Motor neuron (in vitro differentiated cells): ENCODE measurements at regions not wholly inside any gene's neighbourhood (a gene's known extent, or its start where the extent isn't known, plus 50 kb on each side); places are given as distances from the start of the nearest gene placed in this dataset.

Experiments used
- ATAC-seq, 8 experiments: fragments of 200-7000 bp; cut with Tn5 transposase; replicated peaks in 6 of 8; 2 replicates each; pipeline ENCODE4 v1.8.0; 2021; ENCODE audit warnings: mild to moderate bottlenecking in 8 of 8, moderate library complexity in 8 of 8
- H3K27ac ChIP-seq, 2 donors: fragments of 250-450 bp; sonication (Bioruptor Pico); 2 replicates each; pipeline ENCODE4 v1.9.0; 2021; ENCODE audit warnings: antibody characterized with exemption in 2 of 2, mild to moderate bottlenecking in 2 of 2, moderate library complexity in 1 of 2
- H3K4me1 ChIP-seq, 2 donors: fragments of 250-450 bp; sonication (Bioruptor Pico); replicated peaks in 1 of 2; 2 replicates each; pipeline ENCODE4 v1.6.1; 2021; ENCODE audit warnings: antibody characterized with exemption in 2 of 2, mild to moderate bottlenecking in 2 of 2, moderate library complexity in 1 of 2
- H3K4me3 ChIP-seq, 5 donors: fragments of 250-450 bp; sonication (Bioruptor Pico); 2 replicates each; pipeline ENCODE4 v1.9.0; 2021; ENCODE audit warnings: antibody characterized with exemption in 5 of 5, mild to moderate bottlenecking in 5 of 5, moderate library complexity in 4 of 5
- WGBS, 10 experiments: fragments of 450-650 bp; shearing (Covaris generic); methylation state at CpG; one replicate each; pipeline ENCODE4 v1.0.0; 2022; 5-methylcytosine and 5-hydroxymethylcytosine counted together
- in situ Hi-C, 9 experiments: fragments of 400-800 bp; cut with MboI; loops; one replicate each; pipeline ENCODE4 v1.15.0; 2021; ENCODE audit warnings: low sequenced_read_pairs in 9 of 9, low pct_unique_long_range_greater_than_20kb in 2 of 9; ENCODE audit not compliant: unreplicated experiment in 9 of 9

DNA sequence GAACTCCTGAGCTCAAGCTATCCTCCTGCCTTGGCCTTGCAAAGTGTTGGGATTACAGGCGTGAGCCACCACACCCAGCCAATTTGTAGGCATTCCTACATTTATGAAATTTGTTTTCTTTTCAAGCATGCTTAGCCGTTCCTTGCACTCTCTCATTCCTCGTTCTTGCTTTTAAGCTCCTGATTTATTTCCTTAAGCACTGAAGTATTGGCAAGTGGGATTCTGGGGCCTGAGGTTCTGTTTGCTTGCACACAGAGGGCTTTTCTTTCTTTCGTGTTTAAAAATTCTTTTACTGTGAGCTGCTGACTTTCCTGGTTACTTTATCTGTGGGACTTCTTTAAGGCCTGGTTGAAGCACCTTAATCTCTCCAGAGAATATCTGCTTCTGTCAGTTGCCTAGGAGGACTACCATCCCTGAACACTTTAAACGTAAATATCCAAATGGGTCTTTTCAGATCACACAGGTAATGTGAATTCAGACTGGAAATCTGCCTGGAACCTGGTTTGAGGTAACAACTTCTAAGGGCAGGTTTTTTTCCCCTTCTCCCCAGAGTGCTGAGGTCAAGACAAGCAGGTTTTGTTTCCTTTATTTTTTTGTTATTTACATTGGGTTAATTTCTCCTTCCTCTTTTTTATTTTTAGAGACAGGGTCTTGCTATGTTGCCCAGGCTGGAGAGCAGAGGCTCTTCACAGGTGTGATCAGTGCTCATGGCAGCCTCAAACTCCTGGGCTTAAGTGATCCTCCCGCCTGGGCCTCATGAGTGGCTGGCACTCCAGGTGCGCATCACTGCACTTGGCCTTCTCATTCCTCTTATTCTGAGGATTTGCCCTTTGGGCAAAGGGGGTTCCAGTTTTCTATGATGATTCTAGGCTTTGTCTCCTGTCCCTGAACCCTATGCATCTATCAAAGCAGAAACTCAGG lies 102.9 kb downstream of the PFKFB3 start:
- ATAC-seq = peak in 1 of 8 experiments; percentile 93
- Histone ChIP-seq H3K27ac (no peak overlapping the region), H3K4me1 (peaks cover 0 to 7% of the 10 kb centered on the region in 2 donors), H3K4me3 (no peak overlapping the region)
- WGBS, 10 experiments = 29 to 92% (median 78%) methylated on average over 2 to 7 of the region's 7 CpGs
- in situ Hi-C loops = no loop called here

DNA sequence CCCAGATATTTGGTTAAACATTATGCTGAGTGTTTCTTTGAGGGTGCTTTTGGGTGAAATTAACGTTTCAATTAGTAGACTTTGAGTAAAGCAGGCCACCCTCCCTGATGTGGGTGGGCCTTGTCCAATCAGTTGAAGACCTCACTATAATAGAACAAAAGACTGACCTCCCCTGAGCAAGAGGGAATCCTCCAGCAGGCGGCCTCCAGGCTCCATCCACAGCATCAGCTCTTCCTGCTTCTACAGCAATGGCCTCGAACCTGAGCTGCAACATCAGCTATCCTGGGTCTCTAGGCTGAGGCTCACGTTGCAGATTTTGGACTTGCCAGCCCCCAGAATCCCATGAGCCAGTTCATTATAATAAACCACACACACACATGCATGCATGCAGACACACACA lies 104.2 kb downstream of the PFKFB3 start:
- ATAC-seq = no peak
- in situ Hi-C loops = no loop called here
- Histone ChIP-seq H3K4me1 (no peaks in the 10 kb centered on the region), H3K4me3 (no peak overlapping the region), H3K27ac (no peak overlapping the region)
- WGBS, 10 experiments = 60 to 100% (median 70%) methylated on average over 1 to 4 of the region's 4 CpGs; no CpG with 5 or more reads in 6 of the 10 experiments

DNA sequence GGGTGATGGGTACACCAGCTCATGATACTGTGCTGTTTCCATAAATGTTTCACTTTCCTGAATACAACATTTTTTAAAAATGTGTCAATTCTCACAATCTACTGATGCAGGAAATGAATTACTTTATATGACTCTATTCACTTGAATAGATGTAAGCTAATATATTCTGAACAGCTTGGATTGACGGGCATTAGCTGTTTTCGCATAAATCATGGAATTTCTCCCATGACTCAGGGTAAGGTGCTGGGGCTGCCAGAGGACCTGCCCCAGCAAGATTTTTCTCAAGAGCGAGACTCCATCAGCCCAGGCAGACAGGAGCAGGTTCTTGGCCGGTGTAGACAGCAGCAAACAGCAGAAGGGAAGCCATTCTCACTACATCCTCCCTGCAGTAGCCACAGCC lies 107.1 kb downstream of the PFKFB3 start:
- Histone ChIP-seq H3K27ac (no peak overlapping the region), H3K4me3 (no peak overlapping the region), H3K4me1 (no peaks in the 10 kb centered on the region)
- WGBS, 10 experiments = 20 to 100% (median 88%) methylated on average over 1 to 3 of the region's 4 CpGs; no CpG with 5 or more reads in 5 of the 10 experiments
- peak in 3 of 8 experiments; percentile 50 to 98 (median 96) for ATAC-seq
- in situ Hi-C loops = no loop called here

DNA sequence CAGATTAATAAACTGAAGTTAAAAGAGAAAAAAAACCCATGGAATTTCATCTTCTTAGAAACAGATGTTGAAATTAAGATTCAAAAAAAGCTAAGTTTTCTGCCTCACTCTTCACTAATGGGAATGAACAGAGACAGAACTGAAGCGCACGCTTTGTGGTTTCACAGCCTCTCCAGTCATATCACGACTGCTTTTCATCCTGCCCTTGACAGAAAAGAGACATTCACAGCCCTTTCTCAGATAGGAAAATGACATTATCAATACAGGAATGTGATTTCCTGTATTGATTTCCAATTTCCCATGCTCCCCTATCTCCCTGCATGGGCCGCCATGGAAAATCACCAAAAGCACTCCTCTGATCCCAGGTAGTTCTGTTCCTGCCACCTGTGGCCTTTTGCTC lies 108.2 kb downstream of the PFKFB3 start:
- Histone ChIP-seq H3K27ac (no peak overlapping the region), H3K4me3 (no peak overlapping the region), H3K4me1 (no peaks in the 10 kb centered on the region)
- ATAC-seq = no peak
- in situ Hi-C loops = no loop called here
- WGBS, 10 experiments = 89 to 100% (median 98%) methylated on average over 1 to 4 of the region's 4 CpGs; no CpG with 5 or more reads in 2 of the 10 experiments

DNA sequence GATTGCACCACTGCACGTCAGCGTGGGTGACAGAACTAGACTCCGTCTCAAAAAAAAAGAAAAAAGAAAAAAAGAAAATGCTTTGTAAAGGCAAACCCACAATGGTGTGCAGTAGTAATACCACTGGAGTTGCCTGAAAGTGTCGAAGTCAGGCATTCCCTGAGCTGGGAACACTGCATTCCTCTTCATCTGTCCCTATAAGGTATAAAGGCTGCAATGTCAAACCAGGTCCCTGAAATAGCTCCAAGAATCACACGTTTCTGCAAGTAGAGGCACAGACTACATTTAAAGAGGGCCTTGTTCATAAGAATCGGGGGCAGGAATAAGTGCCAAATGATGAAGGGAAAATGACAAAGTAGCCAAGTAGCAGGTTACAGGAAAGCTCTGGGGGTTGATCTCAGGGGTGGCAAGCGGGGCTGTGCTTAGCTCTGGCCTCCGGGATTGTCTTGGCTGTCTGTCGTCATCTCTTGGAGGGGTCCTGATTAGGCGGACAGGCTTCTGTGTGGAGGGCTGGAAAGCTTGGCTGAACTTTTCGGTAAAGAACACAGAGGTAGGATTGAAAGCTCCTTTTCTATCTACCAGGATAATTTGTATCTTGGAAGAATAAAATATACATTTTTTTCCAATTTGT lies 109.1 kb downstream of the PFKFB3 start:
- H3K27ac ChIP-seq = no peak overlapping the region
- no peak for ATAC-seq
- 63 to 100% (median 90%) methylated on average over 1 to 10 of the region's 11 CpGs for WGBS, 10 experiments
- no peak overlapping the region for H3K4me3 ChIP-seq
- H3K4me1 ChIP-seq = no peaks in the 10 kb centered on the region
- in situ Hi-C loops = no loop called here

DNA sequence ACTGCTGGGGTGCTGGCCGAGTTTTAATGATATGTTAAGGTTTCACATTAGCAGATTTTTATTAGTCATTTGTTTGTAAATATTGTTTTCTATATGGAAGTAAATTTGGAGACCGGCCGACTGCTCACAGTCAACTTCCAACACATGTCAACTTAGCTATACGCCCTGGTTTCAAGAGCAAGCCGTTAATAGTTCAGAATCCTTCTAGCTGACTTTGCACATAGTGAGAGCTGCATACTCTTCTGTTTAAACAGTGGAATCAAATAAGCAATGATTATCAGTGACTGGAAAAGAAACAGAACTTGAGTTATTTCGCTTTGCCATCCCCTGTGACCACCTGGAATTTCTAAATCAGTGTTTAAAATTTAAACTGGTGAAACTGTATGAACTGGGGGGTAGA lies 109.9 kb downstream of the PFKFB3 start:
- Histone ChIP-seq H3K27ac (no peak overlapping the region), H3K4me1 (no peaks in the 10 kb centered on the region), H3K4me3 (no peak overlapping the region)
- in situ Hi-C loops = no loop called here
- no peak for ATAC-seq
- 67 to 90% (median 80%) methylated on average over 1 to 6 of the region's 6 CpGs; no CpG with 5 or more reads in 1 of the 10 experiments for WGBS, 10 experiments

DNA sequence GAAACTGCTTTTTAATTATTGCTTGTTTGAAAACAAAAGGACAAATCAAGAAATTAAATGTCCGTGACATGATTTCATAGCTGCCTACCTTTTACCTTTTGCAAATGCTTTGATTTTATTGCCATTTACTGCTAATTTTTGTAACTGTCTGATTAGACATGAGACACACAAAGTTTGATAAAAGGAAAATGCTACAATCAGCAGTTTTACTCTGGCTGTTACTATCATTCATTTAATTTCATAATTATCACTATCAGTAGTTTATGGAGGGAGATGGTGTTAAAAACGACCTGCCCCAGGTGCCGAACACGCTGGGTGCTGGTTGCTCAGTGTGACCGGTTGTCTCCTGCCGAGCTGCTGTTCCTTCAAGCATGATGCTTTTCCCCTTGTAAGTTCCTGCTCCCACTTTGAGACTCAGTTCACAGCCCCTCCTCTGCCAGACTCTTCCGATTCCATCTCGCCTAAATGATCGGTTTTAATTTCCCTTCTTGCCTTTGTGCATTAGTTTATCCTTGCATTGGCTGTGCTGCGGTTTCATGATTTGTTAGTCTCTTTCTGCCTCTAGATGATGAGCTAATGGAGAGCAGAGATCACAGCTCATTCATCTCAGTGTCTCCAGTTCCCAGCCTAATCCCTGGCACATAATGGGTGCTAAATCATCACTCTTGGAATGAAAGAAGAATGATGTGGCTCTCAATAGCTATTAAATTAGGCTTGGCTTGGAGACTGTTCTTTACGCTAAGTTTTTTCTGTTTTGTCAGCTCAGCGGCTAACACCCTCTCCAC lies 110.6 kb downstream of the PFKFB3 start:
- in situ Hi-C loops = no loop called here
- Histone ChIP-seq H3K4me1 (no peaks in the 10 kb centered on the region), H3K4me3 (no peak overlapping the region), H3K27ac (no peak overlapping the region)
- 35 to 86% (median 60%) methylated on average over 2 to 11 of the region's 12 CpGs; no CpG with 5 or more reads in 1 of the 10 experiments for WGBS, 10 experiments
- peak in 4 of 8 experiments; percentile 28 to 94 (median 84) for ATAC-seq

DNA sequence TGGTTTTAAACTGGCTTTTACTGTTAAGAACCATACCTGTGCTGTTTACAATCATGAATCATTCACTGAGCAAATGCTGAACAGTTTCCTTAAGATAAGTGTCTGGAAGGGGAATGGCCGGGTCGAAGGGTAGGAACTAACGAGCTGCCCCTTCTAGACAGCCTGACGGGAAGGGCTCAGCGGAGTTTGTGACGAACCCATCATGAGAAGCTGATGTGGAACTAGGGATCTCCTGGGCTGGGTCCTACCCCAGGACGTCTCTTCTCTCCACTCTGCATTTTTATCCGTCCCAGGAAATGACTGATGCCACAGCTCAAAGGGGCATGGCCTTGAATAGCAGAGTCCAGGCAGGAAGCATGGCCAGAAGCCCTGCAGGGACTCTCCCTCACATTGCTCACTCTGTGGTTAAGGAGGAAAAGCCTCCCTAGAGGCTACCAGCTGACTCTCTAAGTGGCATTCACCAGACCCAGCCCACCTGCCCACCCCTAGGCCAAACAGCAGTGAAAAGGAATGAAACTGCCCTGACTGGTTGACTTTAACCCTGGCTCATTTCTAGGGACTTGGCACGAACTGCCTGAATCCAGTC lies 112.0 kb downstream of the PFKFB3 start:
- ATAC-seq = no peak
- no peak overlapping the region for H3K4me3 ChIP-seq
- 60 to 100% (median 90%) methylated on average over 1 to 6 of the region's 9 CpGs; no CpG with 5 or more reads in 1 of the 10 experiments for WGBS, 10 experiments
- in situ Hi-C loops = no loop called here
- H3K27ac ChIP-seq = no peak overlapping the region
- no peaks in the 10 kb centered on the region for H3K4me1 ChIP-seq

DNA sequence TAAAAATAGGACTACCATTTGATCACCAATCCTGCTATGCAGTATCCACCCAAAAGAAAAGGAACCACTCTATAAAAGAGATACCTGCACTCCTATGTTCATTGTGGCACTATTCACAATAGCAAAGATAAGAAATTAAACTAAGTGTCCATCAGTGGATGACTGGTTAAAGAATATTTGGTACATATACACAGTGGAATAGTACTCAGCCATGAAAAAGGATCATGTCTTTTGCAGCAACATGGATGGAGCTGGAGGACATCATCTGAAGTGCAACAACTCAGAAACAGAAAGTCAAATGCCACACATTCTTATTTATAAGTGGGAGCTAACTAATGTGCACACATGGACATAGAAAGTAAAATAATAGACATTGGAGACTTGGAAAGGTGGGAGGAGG lies 116.4 kb downstream of the PFKFB3 start:
- H3K27ac ChIP-seq = no peak overlapping the region
- in situ Hi-C loops = no loop called here

DNA sequence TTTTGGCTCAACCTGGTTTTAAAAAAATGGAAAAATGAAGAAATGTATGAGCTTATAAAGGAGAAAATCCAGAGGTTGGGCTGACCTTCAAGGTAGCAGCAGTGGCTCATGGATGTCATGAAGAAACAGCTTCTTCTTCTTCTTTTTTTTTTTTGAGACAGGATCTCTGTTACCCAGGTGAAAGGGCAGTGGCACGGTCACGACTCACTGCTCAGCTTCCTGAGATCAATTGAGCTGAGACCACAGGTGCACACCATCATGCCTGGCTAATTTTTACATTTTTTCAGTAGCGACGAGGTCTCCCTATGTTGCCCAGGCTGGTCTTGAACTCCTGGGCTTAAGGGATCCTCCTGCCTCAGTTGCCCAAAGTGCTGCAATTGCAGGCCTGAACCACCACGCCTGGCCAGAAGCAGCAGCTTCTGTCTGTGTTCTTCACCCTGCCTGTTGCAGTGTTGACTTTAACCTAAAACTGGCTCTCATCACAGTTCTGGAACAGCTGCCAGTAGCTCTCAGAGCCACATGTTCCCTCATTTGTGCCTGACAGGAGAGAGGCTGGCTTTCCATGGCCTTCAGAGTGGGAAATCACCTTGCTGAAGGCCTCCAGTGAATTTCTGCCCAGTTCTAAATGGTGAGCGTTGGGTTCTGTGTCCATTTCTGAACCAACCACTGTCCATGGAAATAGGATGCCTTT lies 117.7 kb downstream of the PFKFB3 start:
- in situ Hi-C loops = no loop called here
- no peak overlapping the region for H3K4me3 ChIP-seq
- no peak for ATAC-seq
- no peak overlapping the region for H3K27ac ChIP-seq
- WGBS, 10 experiments = 83 to 100% (median 92%) methylated on average over 1 to 6 of the region's 6 CpGs; no CpG with 5 or more reads in 1 of the 10 experiments
- H3K4me1 ChIP-seq = no peaks in the 10 kb centered on the region

More for the DNA sequence above, 116.4 kb downstream of the PFKFB3 start:
- no peak for ATAC-seq
- Histone ChIP-seq H3K4me3 (no peak overlapping the region), H3K4me1 (no peaks in the 10 kb centered on the region)

DNA sequence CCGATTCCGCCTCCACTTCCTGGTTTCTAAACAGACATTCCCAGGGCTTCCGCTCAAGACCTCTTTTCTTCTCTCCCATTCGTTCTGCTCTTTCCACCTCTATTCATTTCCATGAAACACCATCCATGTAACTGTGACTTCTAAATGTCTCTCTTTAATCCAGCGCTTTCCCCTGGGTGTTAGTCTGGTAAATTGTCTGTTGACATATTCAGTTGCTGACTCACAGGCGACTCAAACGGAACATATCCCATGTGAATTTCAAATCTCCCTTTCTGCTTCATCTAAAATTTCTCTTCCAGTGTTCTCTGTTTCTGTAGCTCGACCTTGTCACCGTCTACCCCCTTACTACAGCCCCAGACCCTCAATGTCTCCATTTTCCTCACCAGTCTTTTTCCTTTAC lies 119.1 kb downstream of the PFKFB3 start:
- Histone ChIP-seq H3K27ac (no peak overlapping the region), H3K4me1 (no peaks in the 10 kb centered on the region), H3K4me3 (no peak overlapping the region)
- peak in 2 of 8 experiments; percentile 80 to 82 for ATAC-seq
- in situ Hi-C loops = no loop called here
- 11 to 95% (median 80%) methylated on average over 1 to 9 of the region's 9 CpGs for WGBS, 10 experiments

DNA sequence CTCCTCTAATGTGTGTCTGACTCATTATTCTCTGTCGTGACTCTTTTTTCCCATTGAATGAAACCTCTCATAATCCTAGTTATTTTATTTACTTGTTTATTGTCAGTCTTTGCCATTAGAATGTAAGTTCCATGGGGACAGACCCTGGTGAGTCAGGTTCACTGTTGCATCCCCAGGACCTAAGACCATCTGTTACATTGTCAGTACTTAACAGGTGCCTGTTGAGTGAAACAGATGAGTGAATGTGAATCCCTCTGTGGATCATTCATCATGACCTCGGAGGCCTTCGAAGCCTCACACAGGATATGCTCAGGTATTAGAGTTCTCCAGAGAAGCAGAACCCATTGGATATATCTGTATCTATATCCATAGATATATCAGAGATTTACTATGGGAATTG lies 120.1 kb downstream of the PFKFB3 start:
- Histone ChIP-seq H3K4me3 (no peak overlapping the region), H3K4me1 (no peaks in the 10 kb centered on the region), H3K27ac (no peak overlapping the region)
- in situ Hi-C loops = no loop called here
- no peak for ATAC-seq
- WGBS, 10 experiments = 88 to 100% (median 94%) methylated on average over 1 to 3 of the region's 3 CpGs
